SK-N-SH treated with all-trans-retinoic acid at 6 μM for 48 hours (cell line): ENCODE measurements at regions not wholly inside any gene's neighbourhood (a gene's known extent, or its start where the extent isn't known, plus 50 kb on each side); places are given as distances from the start of the nearest gene placed in this dataset.

Experiments
- BACH2 ChIP-seq: fragments of 250-450 bp; sonication (Bioruptor Pico); IDR thresholded peaks from 2 replicates; pipeline ENCODE4 v1.9.0; 2021; ENCODE audit warnings: mild to moderate bottlenecking, borderline replicate concordance
- CSDC2 ChIP-seq: fragments of 250-450 bp; sonication (Bioruptor Pico); IDR thresholded peaks from 2 replicates; pipeline ENCODE4 v1.5.0; 2020; ENCODE audit warnings: mild to moderate bottlenecking, moderate library complexity
- GLIS3 ChIP-seq: fragments of 250-450 bp; sonication (Bioruptor Pico); IDR thresholded peaks from 2 replicates; pipeline ENCODE4 v1.5.0; 2020; ENCODE audit warnings: mild to moderate bottlenecking, moderate library complexity
- OSR1 ChIP-seq: fragments of 250-450 bp; sonication (Bioruptor Pico); IDR thresholded peaks from 2 replicates; pipeline ENCODE4 v1.8.0; 2022; ENCODE audit warnings: moderate library complexity, mild to moderate bottlenecking, inconsistent platforms
- RARB ChIP-seq: fragments of 250-450 bp; sonication (Bioruptor Pico); IDR thresholded peaks from 2 replicates; pipeline ENCODE4 v1.8.0; 2021; ENCODE audit warnings: mild to moderate bottlenecking, moderate library complexity
- SNAI2 ChIP-seq: fragments of 250-450 bp; sonication (Bioruptor Pico); IDR thresholded peaks from 2 replicates; pipeline ENCODE4 v1.5.0; 2020; ENCODE audit warnings: mild to moderate bottlenecking, moderate library complexity
- TOX ChIP-seq: fragments of 250-450 bp; sonication (Bioruptor Pico); IDR thresholded peaks from 2 replicates; pipeline ENCODE4 v1.8.0; 2021; ENCODE audit warnings: mild to moderate bottlenecking, moderate library complexity, borderline replicate concordance
- ZC3H10 ChIP-seq: fragments of 250-450 bp; sonication (Bioruptor Pico); IDR thresholded peaks from 2 replicates; pipeline ENCODE4 v1.5.1; 2021; ENCODE audit warnings: mild to moderate bottlenecking, moderate library complexity
- ZNF70 ChIP-seq: fragments of 450-650 bp; formaldehyde crosslinking; IDR thresholded peaks from 2 replicates; pipeline ENCODE4 v1.5.0; 2020; ENCODE audit warnings: mild to moderate bottlenecking, moderate library complexity
- ZNF8 ChIP-seq: fragments of 450-650 bp; formaldehyde crosslinking; IDR thresholded peaks from 2 replicates; pipeline ENCODE4 v1.5.0; 2020; ENCODE audit warnings: mild to moderate bottlenecking, moderate library complexity
- TF ChIP-seq, protein P1 (sequence below): fragments of 250-450 bp; sonication (Bioruptor Pico); IDR thresholded peaks from 2 replicates; pipeline ENCODE4 v1.8.0; 2021; ENCODE audit warnings: low read depth, mild to moderate bottlenecking, moderate library complexity, borderline replicate concordance
- TF ChIP-seq, protein P2 (sequence below): fragments of 250-450 bp; sonication (Bioruptor Pico); IDR thresholded peaks from 2 replicates; pipeline ENCODE4 v1.5.1; 2020; ENCODE audit warnings: low read depth, mild to moderate bottlenecking, moderate library complexity
- TF ChIP-seq, protein P3 (sequence below): fragments of 250-450 bp; sonication (Bioruptor Pico); IDR thresholded peaks from 2 replicates; pipeline ENCODE4 v1.5.0; 2020; ENCODE audit warnings: mild to moderate bottlenecking, moderate library complexity
- TF ChIP-seq, protein P4 (sequence below): fragments of 250-450 bp; sonication (Bioruptor Pico); IDR thresholded peaks from 2 replicates; pipeline ENCODE4 v1.8.0; 2020; ENCODE audit warnings: mild to moderate bottlenecking, moderate library complexity, borderline replicate concordance

DNA sequence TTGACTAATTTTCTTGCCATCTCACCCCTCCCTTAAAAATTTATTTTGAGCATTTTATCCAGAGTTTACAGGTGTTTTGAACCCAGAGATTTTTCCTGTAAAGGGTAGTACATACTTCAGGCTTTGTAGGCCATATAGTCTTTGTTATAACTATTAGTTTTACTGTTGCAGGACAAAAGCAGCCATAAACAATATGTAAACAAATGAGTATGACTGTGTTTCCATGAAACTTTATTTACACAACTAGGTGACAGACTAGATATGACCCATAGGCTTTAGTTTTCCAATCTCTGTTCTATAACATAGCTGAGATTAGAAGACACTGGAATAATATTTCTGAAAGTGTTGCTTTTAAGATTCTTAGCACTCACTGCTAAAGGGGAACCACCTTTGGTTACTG lies 587.9 kb downstream of the PDCD6IP start:
- TF ChIP-seq ZC3H10 (no peak), RARB (CRISPR knock-in tag) (no peak), BACH2 (no peak), ZNF8 (CRISPR knock-in tag) (no peak), TOX (CRISPR knock-in tag) (no peak), SNAI2 (CRISPR knock-in tag) (no peak), GLIS3 (CRISPR knock-in tag) (no peak), OSR1 (CRISPR knock-in tag) (no peak), ZNF70 (CRISPR knock-in tag) (no peak), CSDC2 (CRISPR knock-in tag) (no peak)
- TF ChIP-seq, protein P1, sequence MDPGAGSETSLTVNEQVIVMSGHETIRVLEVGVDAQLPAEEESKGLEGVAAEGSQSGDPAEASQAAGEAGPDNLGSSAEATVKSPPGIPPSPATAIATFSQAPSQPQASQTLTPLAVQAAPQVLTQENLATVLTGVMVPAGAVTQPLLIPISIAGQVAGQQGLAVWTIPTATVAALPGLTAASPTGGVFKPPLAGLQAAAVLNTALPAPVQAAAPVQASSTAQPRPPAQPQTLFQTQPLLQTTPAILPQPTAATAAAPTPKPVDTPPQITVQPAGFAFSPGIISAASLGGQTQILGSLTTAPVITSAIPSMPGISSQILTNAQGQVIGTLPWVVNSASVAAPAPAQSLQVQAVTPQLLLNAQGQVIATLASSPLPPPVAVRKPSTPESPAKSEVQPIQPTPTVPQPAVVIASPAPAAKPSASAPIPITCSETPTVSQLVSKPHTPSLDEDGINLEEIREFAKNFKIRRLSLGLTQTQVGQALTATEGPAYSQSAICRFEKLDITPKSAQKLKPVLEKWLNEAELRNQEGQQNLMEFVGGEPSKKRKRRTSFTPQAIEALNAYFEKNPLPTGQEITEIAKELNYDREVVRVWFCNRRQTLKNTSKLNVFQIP, result no peak
- TF ChIP-seq, protein P2, sequence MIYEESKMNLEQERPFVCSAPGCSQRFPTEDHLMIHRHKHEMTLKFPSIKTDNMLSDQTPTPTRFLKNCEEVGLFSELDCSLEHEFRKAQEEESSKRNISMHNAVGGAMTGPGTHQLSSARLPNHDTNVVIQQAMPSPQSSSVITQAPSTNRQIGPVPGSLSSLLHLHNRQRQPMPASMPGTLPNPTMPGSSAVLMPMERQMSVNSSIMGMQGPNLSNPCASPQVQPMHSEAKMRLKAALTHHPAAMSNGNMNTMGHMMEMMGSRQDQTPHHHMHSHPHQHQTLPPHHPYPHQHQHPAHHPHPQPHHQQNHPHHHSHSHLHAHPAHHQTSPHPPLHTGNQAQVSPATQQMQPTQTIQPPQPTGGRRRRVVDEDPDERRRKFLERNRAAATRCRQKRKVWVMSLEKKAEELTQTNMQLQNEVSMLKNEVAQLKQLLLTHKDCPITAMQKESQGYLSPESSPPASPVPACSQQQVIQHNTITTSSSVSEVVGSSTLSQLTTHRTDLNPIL (CRISPR knock-in tag), result no peak
- TF ChIP-seq, protein P3, sequence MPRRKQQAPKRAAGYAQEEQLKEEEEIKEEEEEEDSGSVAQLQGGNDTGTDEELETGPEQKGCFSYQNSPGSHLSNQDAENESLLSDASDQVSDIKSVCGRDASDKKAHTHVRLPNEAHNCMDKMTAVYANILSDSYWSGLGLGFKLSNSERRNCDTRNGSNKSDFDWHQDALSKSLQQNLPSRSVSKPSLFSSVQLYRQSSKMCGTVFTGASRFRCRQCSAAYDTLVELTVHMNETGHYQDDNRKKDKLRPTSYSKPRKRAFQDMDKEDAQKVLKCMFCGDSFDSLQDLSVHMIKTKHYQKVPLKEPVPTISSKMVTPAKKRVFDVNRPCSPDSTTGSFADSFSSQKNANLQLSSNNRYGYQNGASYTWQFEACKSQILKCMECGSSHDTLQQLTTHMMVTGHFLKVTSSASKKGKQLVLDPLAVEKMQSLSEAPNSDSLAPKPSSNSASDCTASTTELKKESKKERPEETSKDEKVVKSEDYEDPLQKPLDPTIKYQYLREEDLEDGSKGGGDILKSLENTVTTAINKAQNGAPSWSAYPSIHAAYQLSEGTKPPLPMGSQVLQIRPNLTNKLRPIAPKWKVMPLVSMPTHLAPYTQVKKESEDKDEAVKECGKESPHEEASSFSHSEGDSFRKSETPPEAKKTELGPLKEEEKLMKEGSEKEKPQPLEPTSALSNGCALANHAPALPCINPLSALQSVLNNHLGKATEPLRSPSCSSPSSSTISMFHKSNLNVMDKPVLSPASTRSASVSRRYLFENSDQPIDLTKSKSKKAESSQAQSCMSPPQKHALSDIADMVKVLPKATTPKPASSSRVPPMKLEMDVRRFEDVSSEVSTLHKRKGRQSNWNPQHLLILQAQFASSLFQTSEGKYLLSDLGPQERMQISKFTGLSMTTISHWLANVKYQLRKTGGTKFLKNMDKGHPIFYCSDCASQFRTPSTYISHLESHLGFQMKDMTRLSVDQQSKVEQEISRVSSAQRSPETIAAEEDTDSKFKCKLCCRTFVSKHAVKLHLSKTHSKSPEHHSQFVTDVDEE (CRISPR knock-in tag), result no peak
- TF ChIP-seq, protein P4, sequence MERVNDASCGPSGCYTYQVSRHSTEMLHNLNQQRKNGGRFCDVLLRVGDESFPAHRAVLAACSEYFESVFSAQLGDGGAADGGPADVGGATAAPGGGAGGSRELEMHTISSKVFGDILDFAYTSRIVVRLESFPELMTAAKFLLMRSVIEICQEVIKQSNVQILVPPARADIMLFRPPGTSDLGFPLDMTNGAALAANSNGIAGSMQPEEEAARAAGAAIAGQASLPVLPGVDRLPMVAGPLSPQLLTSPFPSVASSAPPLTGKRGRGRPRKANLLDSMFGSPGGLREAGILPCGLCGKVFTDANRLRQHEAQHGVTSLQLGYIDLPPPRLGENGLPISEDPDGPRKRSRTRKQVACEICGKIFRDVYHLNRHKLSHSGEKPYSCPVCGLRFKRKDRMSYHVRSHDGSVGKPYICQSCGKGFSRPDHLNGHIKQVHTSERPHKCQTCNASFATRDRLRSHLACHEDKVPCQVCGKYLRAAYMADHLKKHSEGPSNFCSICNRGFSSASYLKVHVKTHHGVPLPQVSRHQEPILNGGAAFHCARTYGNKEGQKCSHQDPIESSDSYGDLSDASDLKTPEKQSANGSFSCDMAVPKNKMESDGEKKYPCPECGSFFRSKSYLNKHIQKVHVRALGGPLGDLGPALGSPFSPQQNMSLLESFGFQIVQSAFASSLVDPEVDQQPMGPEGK (CRISPR knock-in tag), result no peak
